GM19372 (cell line): ENCODE measurements at regions not wholly inside any gene's neighbourhood (a gene's known extent, or its start where the extent isn't known, plus 50 kb on each side); places are given as distances from the start of the nearest gene placed in this dataset.
"Not testable (repeated sequence)": the region's sequence is repeated elsewhere in the genome, so short reads cannot be mapped to it uniquely, and the experiment has no call there.

Experiments
- ATAC-seq: cut with Tn5 transposase; IDR thresholded peaks from one replicate; pipeline ENCODE4 v1.9.1; 2021; ENCODE audit warnings: mild to moderate bottlenecking, low read depth, moderate library complexity; ENCODE audit not compliant: unreplicated experiment

GRCh38 chr4:57740625-57741190 lies 630.5 kb upstream of the IGFBP7 start:
- ATAC-seq = no peak

- no peak for ATAC-seq
Measured at GRCh38 chr4:57736781-57737180, 626.6 kb upstream of the IGFBP7 start.

GRCh38 chr4:57734104-57734670 lies 624.0 kb upstream of the IGFBP7 start:
- no peak for ATAC-seq

GRCh38 chr4:57729775-57730570 lies 619.8 kb upstream of the IGFBP7 start:
- not testable (repeated sequence) for ATAC-seq

- no peak for ATAC-seq
Measured at GRCh38 chr4:57726154-57726553, 616.0 kb upstream of the IGFBP7 start.

GRCh38 chr4:57719456-57719855 lies 609.3 kb upstream of the IGFBP7 start:
- ATAC-seq = no peak

- ATAC-seq = not testable (repeated sequence)
Measured at GRCh38 chr4:57714313-57714712, 604.1 kb upstream of the IGFBP7 start.

- no peak for ATAC-seq
Measured at GRCh38 chr4:57710053-57710452, 599.9 kb upstream of the IGFBP7 start.

- no peak for ATAC-seq
Measured at GRCh38 chr4:57691370-57691769, 581.2 kb upstream of the IGFBP7 start.

- ATAC-seq = no peak
Measured at GRCh38 chr4:57689693-57690205, 579.6 kb upstream of the IGFBP7 start.

GRCh38 chr4:57682275-57682674 lies 572.1 kb upstream of the IGFBP7 start:
- ATAC-seq = no peak

- no peak for ATAC-seq
Measured at GRCh38 chr4:57679969-57680368, 569.8 kb upstream of the IGFBP7 start.

- ATAC-seq = no peak
Measured at GRCh38 chr4:57676394-57676793, 566.2 kb upstream of the IGFBP7 start.

GRCh38 chr4:57672846-57673433 lies 562.8 kb upstream of the IGFBP7 start:
- ATAC-seq = no peak

GRCh38 chr4:57668621-57669020 lies 558.4 kb upstream of the IGFBP7 start:
- no peak for ATAC-seq

- ATAC-seq = no peak
Measured at GRCh38 chr4:57665806-57666205, 555.6 kb upstream of the IGFBP7 start.

GRCh38 chr4:57661517-57662090 lies 551.4 kb upstream of the IGFBP7 start:
- no peak for ATAC-seq

- ATAC-seq = no peak
Measured at GRCh38 chr4:57658673-57659072, 548.5 kb upstream of the IGFBP7 start.

- no peak for ATAC-seq
Measured at GRCh38 chr4:57658188-57658587, 548.0 kb upstream of the IGFBP7 start.

- ATAC-seq = no peak
Measured at GRCh38 chr4:57655342-57655741, 545.2 kb upstream of the IGFBP7 start.

GRCh38 chr4:57652779-57653178 lies 542.6 kb upstream of the IGFBP7 start:
- no peak for ATAC-seq
